Activated B cell treated with CpG ODN at 0.5 μM for 24 hours (primary cell): ENCODE measurements at regions not wholly inside any gene's neighbourhood (a gene's known extent, or its start where the extent isn't known, plus 50 kb on each side); places are given as distances from the start of the nearest gene placed in this dataset.
"Not testable (repeated sequence)": the region's sequence is repeated elsewhere in the genome, so short reads cannot be mapped to it uniquely, and the experiment has no call there.

Experiments used
- ATAC-seq: fragments of 200-7000 bp; cut with Tn5 transposase; one replicate; pipeline ENCODE4 v1.10.0; 2021; ENCODE audit warnings: low read depth, mild to moderate bottlenecking, moderate library complexity
- CTCF ChIA-PET: fragments of 350-600 bp; sonication (Branson Sonifier 250); formaldehyde crosslinking; loops from one replicate; lab custom pipeline; 2021; ENCODE audit warnings: antibody characterized with exemption; lab: Charles Lee
- POLR2A ChIA-PET: fragments of 350-600 bp; sonication (Branson Sonifier 250); formaldehyde crosslinking; loops from one replicate; lab custom pipeline; 2021; ENCODE audit warnings: antibody characterized with exemption; lab: Charles Lee
- DNase-seq: peaks from one replicate; pipeline ENCODE4 v3.0.0; 2022
- H3K27ac Mint-ChIP-seq: one replicate; pipeline ENCODE4 v1.8.0; 2020; ENCODE audit warnings: mixed read lengths
- H3K27me3 Mint-ChIP-seq: one replicate; pipeline ENCODE4 v1.8.0; 2021; ENCODE audit warnings: mixed read lengths
- H3K36me3 Mint-ChIP-seq: one replicate; pipeline ENCODE4 v1.8.0; 2021; ENCODE audit warnings: low read depth, mixed read lengths
- H3K4me1 Mint-ChIP-seq: one replicate; pipeline ENCODE4 v1.8.0; 2021; ENCODE audit warnings: mixed read lengths
- H3K4me3 Mint-ChIP-seq: one replicate; pipeline ENCODE4 v1.8.0; 2020; ENCODE audit warnings: mild to moderate bottlenecking, mixed read lengths
- H3K9me3 Mint-ChIP-seq: one replicate; pipeline ENCODE4 v1.8.0; 2020; ENCODE audit warnings: mixed read lengths
- CTCF ChIP-seq: fragments of 200-600 bp; IDR thresholded peaks from one replicate; pipeline ENCODE4 v1.8.0; 2022; ENCODE audit warnings: antibody characterized with exemption, mild to moderate bottlenecking
- intact Hi-C: fragments of 100-400 bp; cut with micrococcal nuclease; formaldehyde crosslinking; loops from one replicate; pipeline ENCODE4 v1.15.1; 2024

- no peak for TF ChIP-seq CTCF
- Mint-ChIP-seq H3K27me3 (peaks cover 6% of the 10 kb centered on the region), H3K4me3 (no peak overlapping the region), H3K9me3 (peaks cover 2% of the 10 kb centered on the region), H3K27ac (no peak overlapping the region), H3K4me1 (no peaks in the 10 kb centered on the region), H3K36me3 (no peaks in the 10 kb centered on the region)
- POLR2A ChIA-PET: no interaction called here
- ATAC-seq: no peak
- no peak for DNase-seq
- CTCF ChIA-PET: no interaction called here
- intact Hi-C loops: no loop called here
Measured at GRCh38 chr10:3372281-3372680, 199.7 kb upstream of the PITRM1 start.

DNA sequence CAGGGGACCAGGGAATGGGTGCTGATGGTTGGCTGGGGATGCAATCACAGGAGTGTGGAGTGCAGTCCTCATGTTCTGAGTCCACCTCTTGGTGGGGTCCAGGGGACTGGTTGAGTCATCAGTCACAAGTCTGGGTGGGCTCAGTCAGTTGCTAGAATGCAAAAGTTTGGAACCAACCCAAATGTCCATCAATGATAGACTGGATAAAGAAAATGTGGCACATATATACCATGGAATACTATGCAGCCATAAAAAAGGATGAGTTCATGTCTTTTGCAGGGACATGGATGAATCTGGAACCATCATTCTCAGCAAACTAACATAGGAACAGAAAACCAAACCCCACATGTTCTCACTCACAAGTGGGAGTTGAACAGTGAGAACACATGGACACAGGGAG is 199.0 kb upstream of the PITRM1 start:
- H3K36me3 Mint-ChIP-seq, intact Hi-C loops, CTCF ChIA-PET, POLR2A ChIA-PET, H3K4me1 Mint-ChIP-seq, H3K9me3 Mint-ChIP-seq, H3K27ac Mint-ChIP-seq, H3K27me3 Mint-ChIP-seq, ATAC-seq, DNase-seq, H3K4me3 Mint-ChIP-seq: not testable (repeated sequence)

- POLR2A ChIA-PET: no interaction called here
- H3K27ac Mint-ChIP-seq: no peak overlapping the region
- CTCF ChIA-PET: no interaction called here
- no peak overlapping the region for H3K4me3 Mint-ChIP-seq
- H3K36me3 Mint-ChIP-seq: no peaks in the 10 kb centered on the region
- TF ChIP-seq CTCF: no peak
- ATAC-seq: no peak
- no peaks in the 10 kb centered on the region for H3K27me3 Mint-ChIP-seq
- H3K4me1 Mint-ChIP-seq: no peaks in the 10 kb centered on the region
- no peak for DNase-seq
- H3K9me3 Mint-ChIP-seq: peaks cover 6% of the 10 kb centered on the region
- intact Hi-C loops: no loop called here
Measured at GRCh38 chr10:3366735-3367405, 194.3 kb upstream of the PITRM1 start.

GRCh38 chr10:3366043-3366442 is 193.5 kb upstream of the PITRM1 start:
- no peak for TF ChIP-seq CTCF
- H3K36me3 Mint-ChIP-seq: peaks cover 2% of the 10 kb centered on the region
- no peak for ATAC-seq

DNA sequence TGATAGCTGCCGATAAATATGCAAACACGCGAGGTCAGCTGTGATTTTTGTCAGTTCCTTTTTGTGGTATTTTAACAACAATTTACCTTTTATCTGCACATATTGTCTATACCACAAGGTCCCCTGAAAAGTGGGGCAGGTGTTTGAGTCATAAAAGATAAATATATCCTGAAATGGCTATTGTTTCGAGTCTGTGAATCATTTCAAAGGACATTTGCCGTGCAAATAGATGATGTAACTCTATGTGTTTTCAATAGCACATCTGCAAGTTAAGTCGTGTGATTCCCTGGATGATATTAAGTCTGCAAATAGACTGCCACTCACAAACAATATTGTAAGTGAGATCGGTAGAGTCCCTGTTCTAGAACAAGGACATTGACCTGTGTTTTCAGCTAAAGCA is 193.0 kb upstream of the PITRM1 start:
- Mint-ChIP-seq H3K27ac (no peak overlapping the region), H3K4me1 (no peaks in the 10 kb centered on the region), H3K27me3 (no peaks in the 10 kb centered on the region), H3K36me3 (peaks cover 2% of the 10 kb centered on the region), H3K4me3 (no peak overlapping the region), H3K9me3 (peaks cover 14% of the 10 kb centered on the region)
- TF ChIP-seq CTCF: no peak
- ChIA-PET CTCF (no interaction called here), POLR2A (no interaction called here)
- no peak for DNase-seq
- ATAC-seq: no peak
- intact Hi-C loops: no loop called here

More at GRCh38 chr10:3366043-3366442, 193.5 kb upstream of the PITRM1 start:
- ChIA-PET CTCF (no interaction called here), POLR2A (no interaction called here)
- H3K27me3 Mint-ChIP-seq: no peaks in the 10 kb centered on the region
- DNase-seq: no peak
- H3K9me3 Mint-ChIP-seq: peaks cover 10% of the 10 kb centered on the region
- intact Hi-C loops: no loop called here
- no peak overlapping the region for H3K27ac Mint-ChIP-seq
- no peak overlapping the region for H3K4me3 Mint-ChIP-seq
- no peaks in the 10 kb centered on the region for H3K4me1 Mint-ChIP-seq
